Suprapubic skin (tissue), 4 donors: ENCODE measurements at regions not wholly inside any gene's neighbourhood (a gene's known extent, or its start where the extent isn't known, plus 50 kb on each side); places are given as distances from the start of the nearest gene placed in this dataset.

Experiments used
- DNase-seq, 2 donors: peaks; one replicate each; pipeline ENCODE4 v3.0.0-alpha.2; 2019; ENCODE audit warnings: low spot score in 2 of 2
- H3K27ac ChIP-seq: fragments of 200-600 bp; sonication (generic); one replicate; pipeline ENCODE4 v1.5.1; 2019
- H3K27me3 ChIP-seq: fragments of 200-600 bp; sonication (generic); one replicate; pipeline ENCODE4 v1.5.1; 2019
- H3K36me3 ChIP-seq: fragments of 200-600 bp; sonication (generic); one replicate; pipeline ENCODE4 v1.5.1; 2019
- H3K4me1 ChIP-seq: fragments of 200-600 bp; sonication (generic); one replicate; pipeline ENCODE4 v1.5.1; 2019
- H3K4me3 ChIP-seq: fragments of 200-600 bp; sonication (generic); one replicate; pipeline ENCODE4 v1.5.1; 2019; ENCODE audit warnings: mild to moderate bottlenecking
- H3K9me3 ChIP-seq: fragments of 200-600 bp; sonication (generic); one replicate; pipeline ENCODE4 v1.5.1; 2019
- EP300 ChIP-seq: sonication (generic); formaldehyde crosslinking; IDR thresholded peaks from one replicate; pipeline ENCODE4 v1.6.1; 2017; ENCODE audit warnings: antibody characterized with exemption
- POLR2A ChIP-seq, 2 donors: fragments of 450-650 bp; IDR thresholded peaks; one replicate each; pipeline ENCODE4 v1.6.1; 2017; ENCODE audit warnings: antibody characterized with exemption in 2 of 2, mild to moderate bottlenecking in 2 of 2, moderate library complexity in 2 of 2
- POLR2AphosphoS5 ChIP-seq, 3 donors: sonication (generic); formaldehyde crosslinking; IDR thresholded peaks; one replicate each; pipeline ENCODE4 v1.6.1; 2017; ENCODE audit warnings: antibody characterized with exemption in 3 of 3
- WGBS: methylation state at CpG from one replicate; pipeline ENCODE4 v1.1.5; 2018; 5-methylcytosine and 5-hydroxymethylcytosine counted together
- TF ChIP-seq, protein P1 (sequence below), 2 donors: fragments of 200-600 bp in 1 of 2; fragments of 450-650 bp in 1 of 2; sonication (generic) in 1 of 2; IDR thresholded peaks; one replicate each; pipeline ENCODE4 v1.5.1; 2016 to 2019; ENCODE audit warnings: antibody characterized with exemption in 2 of 2, mild to moderate bottlenecking in 1 of 2, moderate library complexity in 1 of 2

DNA sequence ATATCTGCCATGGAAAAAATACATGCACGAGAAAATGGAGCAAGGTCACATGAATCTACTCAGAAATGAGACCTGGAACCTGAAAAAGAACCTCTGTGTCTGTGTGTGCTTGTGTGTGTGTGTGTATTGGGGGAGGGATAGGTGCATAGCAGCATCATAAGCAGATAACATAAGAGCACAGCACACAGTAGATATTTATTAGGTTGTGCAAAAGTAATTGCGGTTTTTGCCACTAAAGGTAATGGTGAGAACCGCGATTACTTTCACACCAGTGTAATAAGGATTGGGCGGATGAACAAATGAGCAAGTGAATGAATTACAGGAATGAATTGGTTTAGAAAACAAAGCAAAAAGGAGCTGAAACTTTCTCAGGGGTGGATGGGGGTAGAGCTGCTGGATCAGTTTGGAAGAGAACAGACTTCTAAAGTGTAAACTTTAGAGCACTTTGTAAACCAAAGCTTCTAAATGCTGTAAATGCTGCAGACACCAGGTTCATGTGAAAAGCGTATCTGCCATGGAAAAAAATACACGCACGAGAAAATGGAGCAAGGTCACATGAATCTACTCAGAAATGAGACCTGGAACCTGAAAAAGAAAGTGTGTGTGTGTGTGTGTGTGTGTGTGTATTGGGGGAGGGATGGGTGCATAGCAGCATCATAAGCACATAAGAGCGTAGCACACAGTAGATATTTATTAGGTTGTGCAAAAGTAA lies 156.9 kb downstream of the TOMM20 start:
- Histone ChIP-seq H3K9me3 (no peaks in the 10 kb centered on the region), H3K36me3 (no peaks in the 10 kb centered on the region), H3K4me3 (no peak overlapping the region), H3K27ac (peak overlapping the region; percentile 87), H3K27me3 (no peaks in the 10 kb centered on the region), H3K4me1 (peaks cover 57% of the 10 kb centered on the region)
- DNase-seq: no peak
- TF ChIP-seq POLR2A (IDR thresholded peaks at IDR 0.05): no peak
- TF ChIP-seq, protein P1, sequence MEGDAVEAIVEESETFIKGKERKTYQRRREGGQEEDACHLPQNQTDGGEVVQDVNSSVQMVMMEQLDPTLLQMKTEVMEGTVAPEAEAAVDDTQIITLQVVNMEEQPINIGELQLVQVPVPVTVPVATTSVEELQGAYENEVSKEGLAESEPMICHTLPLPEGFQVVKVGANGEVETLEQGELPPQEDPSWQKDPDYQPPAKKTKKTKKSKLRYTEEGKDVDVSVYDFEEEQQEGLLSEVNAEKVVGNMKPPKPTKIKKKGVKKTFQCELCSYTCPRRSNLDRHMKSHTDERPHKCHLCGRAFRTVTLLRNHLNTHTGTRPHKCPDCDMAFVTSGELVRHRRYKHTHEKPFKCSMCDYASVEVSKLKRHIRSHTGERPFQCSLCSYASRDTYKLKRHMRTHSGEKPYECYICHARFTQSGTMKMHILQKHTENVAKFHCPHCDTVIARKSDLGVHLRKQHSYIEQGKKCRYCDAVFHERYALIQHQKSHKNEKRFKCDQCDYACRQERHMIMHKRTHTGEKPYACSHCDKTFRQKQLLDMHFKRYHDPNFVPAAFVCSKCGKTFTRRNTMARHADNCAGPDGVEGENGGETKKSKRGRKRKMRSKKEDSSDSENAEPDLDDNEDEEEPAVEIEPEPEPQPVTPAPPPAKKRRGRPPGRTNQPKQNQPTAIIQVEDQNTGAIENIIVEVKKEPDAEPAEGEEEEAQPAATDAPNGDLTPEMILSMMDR (IDR thresholded peaks at IDR 0.05): no peak
- no peak for TF ChIP-seq POLR2AphosphoS5 (IDR thresholded peaks at IDR 0.05)
- TF ChIP-seq EP300: no peak
- WGBS: 81% methylated on average over 9 of the region's 9 CpGs

DNA sequence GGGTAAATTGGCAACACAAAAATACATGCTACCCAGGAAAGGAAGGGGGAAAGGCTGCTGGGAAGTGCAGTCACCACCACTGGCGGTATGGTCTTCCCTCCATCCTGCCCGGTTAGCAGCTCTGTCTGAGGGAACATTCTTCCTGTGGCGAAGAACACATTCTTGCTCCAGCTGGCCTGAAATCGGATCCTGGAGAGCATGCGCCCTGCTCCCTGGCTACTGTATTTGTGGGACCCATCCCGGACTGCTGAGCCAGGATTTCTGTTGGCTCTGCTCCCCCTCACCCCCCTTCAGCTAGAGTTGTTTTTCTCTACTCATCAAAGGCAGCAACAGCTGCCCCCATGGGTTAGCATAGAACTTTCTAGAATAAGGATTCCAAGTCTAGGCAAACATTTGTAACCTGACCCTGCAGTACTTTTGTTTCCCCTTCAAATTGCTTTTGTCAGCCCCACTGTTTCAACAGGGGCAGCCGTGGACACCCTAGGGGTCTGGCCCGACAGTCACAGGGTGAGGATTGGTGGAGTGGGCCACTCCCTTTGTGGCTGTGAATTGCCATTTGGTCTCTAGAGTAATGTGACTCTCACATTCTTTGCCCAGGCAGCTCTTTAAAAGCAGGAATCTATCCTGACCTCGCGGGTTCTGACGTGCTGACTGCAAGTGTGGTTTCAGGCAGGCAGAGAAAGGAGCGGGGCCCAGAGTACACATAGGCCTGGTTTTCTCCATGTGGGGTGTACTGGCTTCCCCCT lies 157.7 kb downstream of the TOMM20 start:
- H3K4me1 ChIP-seq: peaks cover 53% of the 10 kb centered on the region
- no peaks in the 10 kb centered on the region for H3K27me3 ChIP-seq
- 11% methylated on average over 12 of the region's 12 CpGs for WGBS
- peak overlapping the region; percentile 87 for H3K27ac ChIP-seq
- TF ChIP-seq, protein P1 (IDR thresholded peaks at IDR 0.05): no peak
- TF ChIP-seq EP300 (no peak), POLR2A (IDR thresholded peaks at IDR 0.05) (no peak), POLR2AphosphoS5 (IDR thresholded peaks at IDR 0.05) (peak in 2 of 3 donors; percentile 40 to 50)
- no peaks in the 10 kb centered on the region for H3K36me3 ChIP-seq
- DNase-seq: peak; percentile 84 to 88
- H3K4me3 ChIP-seq: no peak overlapping the region
- no peaks in the 10 kb centered on the region for H3K9me3 ChIP-seq

DNA sequence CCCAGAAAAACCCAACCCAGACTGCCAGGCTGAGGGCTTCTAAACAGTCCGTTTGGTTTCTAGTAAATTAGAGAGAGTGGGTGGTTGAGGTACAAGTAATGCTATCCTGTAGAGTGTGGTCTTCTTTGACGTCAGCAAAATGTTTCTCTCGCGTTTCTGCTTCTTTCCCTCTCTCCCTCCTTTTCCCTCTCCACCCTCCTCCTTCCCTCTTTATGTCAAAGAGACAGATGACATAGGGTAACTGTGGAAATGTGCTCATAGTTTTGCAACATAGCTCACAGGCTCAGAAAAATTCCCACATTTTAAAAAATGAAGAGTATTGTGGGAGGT lies 158.3 kb downstream of the TOMM20 start:
- Histone ChIP-seq H3K4me3 (peak overlapping the region; percentile 41), H3K36me3 (no peaks in the 10 kb centered on the region), H3K27ac (peak overlapping the region; percentile 87), H3K9me3 (no peaks in the 10 kb centered on the region), H3K27me3 (no peaks in the 10 kb centered on the region), H3K4me1 (peaks cover 47% of the 10 kb centered on the region)
- TF ChIP-seq POLR2A (IDR thresholded peaks at IDR 0.05) (no peak), EP300 (peak; percentile 33), POLR2AphosphoS5 (IDR thresholded peaks at IDR 0.05) (peak in 1 of 3 donors; percentile 18)
- TF ChIP-seq, protein P1 (IDR thresholded peaks at IDR 0.05): no peak
- peak in 1 of 2 donors; percentile 34 for DNase-seq
- WGBS: 24% methylated on average over 4 of the region's 4 CpGs

DNA sequence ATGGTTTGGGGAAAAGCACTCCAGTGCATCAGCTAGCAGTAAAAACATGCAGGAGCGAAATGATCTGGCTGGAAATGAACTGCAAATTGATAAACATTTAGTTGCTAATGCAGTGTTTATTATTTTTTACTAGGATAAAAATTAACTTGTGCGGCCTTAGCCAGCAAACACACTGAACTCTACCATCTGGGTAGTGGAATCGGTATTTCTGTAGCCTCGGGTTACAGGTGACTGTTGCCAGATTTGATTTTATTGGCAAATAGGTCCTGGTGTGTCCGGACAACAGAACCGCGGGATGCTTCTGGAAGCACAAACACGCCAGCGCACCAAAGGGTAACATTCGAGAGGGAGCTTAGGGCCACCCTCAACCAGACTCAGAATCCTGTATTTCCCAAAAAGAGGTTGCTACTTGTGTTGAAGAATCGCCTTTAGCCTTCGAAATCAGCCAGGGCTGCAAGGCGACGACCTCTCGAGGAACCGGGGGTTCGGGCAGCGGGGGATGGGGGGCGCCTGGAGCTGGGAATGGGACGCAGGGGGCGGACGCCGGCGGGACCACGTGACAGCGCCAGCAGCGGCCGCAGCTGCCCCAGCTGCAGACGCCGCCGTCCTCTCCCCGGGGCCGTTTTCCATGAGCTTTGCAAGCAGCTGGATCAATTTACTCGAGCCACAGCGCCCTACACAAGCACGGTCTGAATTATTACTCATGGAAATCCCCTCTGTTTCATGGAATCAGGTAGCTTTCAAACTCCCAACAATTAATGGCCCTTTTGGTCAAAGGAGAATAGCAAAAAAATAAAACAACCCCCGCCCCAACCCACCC lies 158.8 kb downstream of the TOMM20 start:
- peak overlapping the region; percentile 41 for H3K4me3 ChIP-seq

More for the DNA sequence above, 158.8 kb downstream of the TOMM20 start:
- H3K36me3 ChIP-seq: no peaks in the 10 kb centered on the region
- 9% methylated on average over 18 of the region's 37 CpGs for WGBS
- peak overlapping the region; percentile 87 for H3K27ac ChIP-seq
- H3K9me3 ChIP-seq: no peaks in the 10 kb centered on the region
- TF ChIP-seq POLR2AphosphoS5 (IDR thresholded peaks at IDR 0.05): no peak
- TF ChIP-seq, protein P1 (IDR thresholded peaks at IDR 0.05): no peak
- TF ChIP-seq EP300: no peak
- no peak for TF ChIP-seq POLR2A (IDR thresholded peaks at IDR 0.05)
- no peaks in the 10 kb centered on the region for H3K27me3 ChIP-seq
- H3K4me1 ChIP-seq: peaks cover 48% of the 10 kb centered on the region
- peak in 1 of 2 donors; percentile 85 for DNase-seq
